ENCODE measurements at regions not wholly inside any gene's neighbourhood (a gene's known extent, or its start where the extent isn't known, plus 50 kb on each side); places are given as distances from the start of the nearest gene placed in this dataset.

- DNase-seq (ENCODE audit: low read depth) = no peak
- TF ChIP-seq, protein P1, sequence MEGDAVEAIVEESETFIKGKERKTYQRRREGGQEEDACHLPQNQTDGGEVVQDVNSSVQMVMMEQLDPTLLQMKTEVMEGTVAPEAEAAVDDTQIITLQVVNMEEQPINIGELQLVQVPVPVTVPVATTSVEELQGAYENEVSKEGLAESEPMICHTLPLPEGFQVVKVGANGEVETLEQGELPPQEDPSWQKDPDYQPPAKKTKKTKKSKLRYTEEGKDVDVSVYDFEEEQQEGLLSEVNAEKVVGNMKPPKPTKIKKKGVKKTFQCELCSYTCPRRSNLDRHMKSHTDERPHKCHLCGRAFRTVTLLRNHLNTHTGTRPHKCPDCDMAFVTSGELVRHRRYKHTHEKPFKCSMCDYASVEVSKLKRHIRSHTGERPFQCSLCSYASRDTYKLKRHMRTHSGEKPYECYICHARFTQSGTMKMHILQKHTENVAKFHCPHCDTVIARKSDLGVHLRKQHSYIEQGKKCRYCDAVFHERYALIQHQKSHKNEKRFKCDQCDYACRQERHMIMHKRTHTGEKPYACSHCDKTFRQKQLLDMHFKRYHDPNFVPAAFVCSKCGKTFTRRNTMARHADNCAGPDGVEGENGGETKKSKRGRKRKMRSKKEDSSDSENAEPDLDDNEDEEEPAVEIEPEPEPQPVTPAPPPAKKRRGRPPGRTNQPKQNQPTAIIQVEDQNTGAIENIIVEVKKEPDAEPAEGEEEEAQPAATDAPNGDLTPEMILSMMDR (IDR thresholded peaks at IDR 0.05; ENCODE audit: insufficient read depth, low read depth, low read length, missing control alignments) = no peak
- no peak overlapping the region for H3K4me3 ChIP-seq (ENCODE audit: low read depth, low read length)
Observed at GRCh38 chr16:86669285-86669805, 91.0 kb downstream of the FOXL1 start.

DNA sequence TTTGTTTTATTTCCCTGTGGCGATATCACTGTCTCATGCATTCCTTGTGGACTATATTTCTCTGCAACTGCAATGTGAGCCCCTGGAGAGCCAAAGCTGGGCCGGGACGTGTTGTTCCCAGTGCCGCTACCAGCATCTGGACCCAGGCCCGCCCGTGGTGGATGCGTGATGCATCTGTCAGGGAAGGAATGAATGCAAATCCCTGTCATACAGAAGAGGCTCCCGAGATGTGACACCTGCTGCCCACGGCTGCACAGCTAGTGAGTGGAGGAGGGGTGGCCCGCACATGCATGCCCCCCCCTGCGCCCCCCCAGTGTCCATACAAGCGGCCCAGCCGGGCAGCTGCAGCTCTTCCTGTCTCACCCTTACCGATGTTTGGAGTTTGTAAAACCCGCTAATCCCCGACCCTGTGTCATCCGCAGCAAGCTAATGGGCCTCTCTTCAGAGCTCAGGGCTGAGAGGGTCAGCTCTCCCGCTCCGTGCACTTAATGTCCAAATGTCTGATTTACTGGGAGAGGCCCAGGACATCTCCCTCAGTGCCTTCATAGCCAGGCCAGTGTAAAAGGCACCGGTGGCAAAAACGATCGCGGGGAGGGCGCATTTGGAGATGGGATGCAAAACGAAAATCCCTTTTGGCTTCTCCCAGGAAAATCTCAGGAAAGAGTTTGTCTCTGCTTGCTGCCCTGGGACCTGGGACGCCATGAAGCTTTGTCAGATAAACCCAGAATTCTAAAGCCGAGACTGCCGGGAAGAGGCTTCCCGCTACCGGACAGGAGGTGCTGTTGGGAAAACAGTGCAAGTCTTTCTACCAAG is 91.8 kb downstream of the FOXL1 start:
- TF ChIP-seq, protein P1 (IDR thresholded peaks at IDR 0.05; ENCODE audit: insufficient read depth, low read depth, low read length, missing control alignments) = no peak
- DNase-seq (ENCODE audit: low read depth) = no peak
- no peak overlapping the region for H3K4me3 ChIP-seq (ENCODE audit: low read depth, low read length)

- TF ChIP-seq, protein P1 (IDR thresholded peaks at IDR 0.05; ENCODE audit: insufficient read depth, low read depth, low read length, missing control alignments) = no peak
- H3K4me3 ChIP-seq (ENCODE audit: low read depth, low read length) = no peak overlapping the region
- DNase-seq (ENCODE audit: low read depth) = no peak
Observed at GRCh38 chr16:86670750-86671234, 92.4 kb downstream of the FOXL1 start.

DNA sequence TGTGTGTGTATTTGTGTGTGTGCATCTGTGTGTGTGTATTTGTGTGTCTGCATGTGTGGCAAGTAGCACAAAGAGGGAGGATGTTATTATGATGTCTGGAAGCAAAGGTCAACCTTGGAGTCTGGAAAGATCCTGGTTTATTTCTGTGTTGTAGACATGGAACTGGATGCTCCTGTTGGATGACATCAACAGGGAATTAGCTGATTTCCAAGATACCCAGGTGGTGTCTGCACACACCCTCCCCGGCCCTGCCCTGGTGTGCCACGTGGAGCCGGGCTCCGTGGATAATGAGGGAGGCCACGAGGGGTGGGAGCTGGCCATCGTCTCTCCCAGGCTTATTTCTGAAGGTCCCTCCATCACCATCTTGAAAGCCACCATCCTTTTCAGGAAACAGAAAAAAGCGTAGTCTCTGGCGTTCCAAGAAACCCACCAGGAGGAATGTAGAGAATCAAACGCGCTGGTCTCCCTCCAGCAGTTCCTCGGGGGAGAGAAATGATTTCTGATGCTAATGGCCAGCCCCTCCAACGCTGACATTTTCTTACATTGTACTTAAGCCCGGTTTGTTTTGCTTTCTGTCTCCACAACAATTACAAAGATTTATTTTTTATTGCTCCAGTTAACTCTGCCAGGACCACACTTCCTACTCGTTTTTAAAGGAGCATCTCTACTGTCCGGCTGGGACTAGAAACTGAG is 93.3 kb downstream of the FOXL1 start:
- TF ChIP-seq, protein P1 (IDR thresholded peaks at IDR 0.05; ENCODE audit: insufficient read depth, low read depth, low read length, missing control alignments) = no peak
- no peak overlapping the region for H3K4me3 ChIP-seq (ENCODE audit: low read depth, low read length)
- no peak for DNase-seq (ENCODE audit: low read depth)

- DNase-seq (ENCODE audit: low read depth) = no peak
- TF ChIP-seq, protein P1 (IDR thresholded peaks at IDR 0.05; ENCODE audit: insufficient read depth, low read depth, low read length, missing control alignments) = no peak
- H3K4me3 ChIP-seq (ENCODE audit: low read depth, low read length) = no peak overlapping the region
Observed at GRCh38 chr16:86672179-86672863, 94.0 kb downstream of the FOXL1 start.

GRCh38 chr16:86673090-86673955 is 95.0 kb downstream of the FOXL1 start:
- no peak overlapping the region for H3K4me3 ChIP-seq (ENCODE audit: low read depth, low read length)
- TF ChIP-seq, protein P1 (IDR thresholded peaks at IDR 0.05; ENCODE audit: insufficient read depth, low read depth, low read length, missing control alignments) = no peak
- no peak for DNase-seq (ENCODE audit: low read depth)

All from GM12865 (cell line).